HCT116 (cell line): ENCODE measurements at regions not wholly inside any gene's neighbourhood (a gene's known extent, or its start where the extent isn't known, plus 50 kb on each side); places are given as distances from the start of the nearest gene placed in this dataset.

ENCODE experiments used
- ATAC-seq: fragments of 200-7000 bp; cut with Tn5 transposase; 2 replicates; pipeline ENCODE4 v1.9.1; 2020; ENCODE audit warnings: mild to moderate bottlenecking, moderate library complexity
- BruUV-seq: library from RNA; stranded (reverse); fragments of 400-500 nt; replicated peaks from 2 replicates; lab custom pipeline; 2021; lab: Mats Ljungman, UMichigan
- CTCF ChIA-PET: fragments of 300-600 bp; sonication (Branson Sonifier 250); formaldehyde crosslinking; loops from one replicate; lab custom pipeline; 2021; ENCODE audit warnings: antibody characterized with exemption; lab: Charles Lee
- POLR2A ChIA-PET: fragments of 300-600, 350-600 bp; sonication (Branson Sonifier 250); formaldehyde crosslinking; loops from one replicate; lab custom pipeline; 2021; ENCODE audit warnings: antibody characterized with exemption; lab: Charles Lee
- RAD21 ChIA-PET, 2 experiments: fragments of 300-600 bp; sonication (Branson Sonifier 250); formaldehyde crosslinking; loops; one replicate each; lab custom pipeline; 2023; ENCODE audit warnings: low total read pairs in 2 of 2; ENCODE audit not compliant: uncharacterized antibody in 2 of 2, unreplicated experiment in 2 of 2, low non-redundant PET in 1 of 2; lab: Charles Lee
- DNase-seq: peaks from one replicate; pipeline ENCODE4 v3.0.0-alpha.2; 2010; ENCODE audit warnings: low read depth, low spot score
- H2AFZ ChIP-seq: fragments of 200-600 bp; shearing (Covaris generic), sonication (generic); 2 replicates; pipeline ENCODE4 v1.6.1; 2017; ENCODE audit warnings: low read depth, mixed run types, mixed read lengths, antibody characterized with exemption, low read length; ENCODE audit not compliant: poor library complexity, severe bottlenecking
- H3K27ac ChIP-seq: 2 replicates; pipeline ENCODE4 v1.5.1; 2012; ENCODE audit warnings: low read depth, low read length
- H3K27me3 ChIP-seq: fragments of 200-600 bp; sonication (generic); 2 replicates; pipeline ENCODE4 v1.6.1; 2016; ENCODE audit warnings: mixed run types, low read length, mixed read lengths; ENCODE audit not compliant: insufficient read depth
- H3K36me3 ChIP-seq, 2 experiments: fragments of 200-500 bp in 1 of 2; fragments of 200-600 bp in 1 of 2; sonication (Bioruptor generic) in 1 of 2; sonication (generic) in 1 of 2; 2 replicates each; pipeline versions ENCODE4 v1.5.1 to v1.6.1; 2014 to 2016; ENCODE audit warnings: low read length in 2 of 2, inconsistent platforms in 1 of 2, mixed read lengths in 1 of 2, mixed run types in 1 of 2; ENCODE audit not compliant: insufficient read depth in 2 of 2, control insufficient read depth in 1 of 2
- H3K4me1 ChIP-seq, 2 experiments: fragments of 200-600 bp in 1 of 2; sonication (generic) in 1 of 2; 2 replicates each; pipeline versions ENCODE4 v1.5.1 to v1.6.1; 2012 to 2017; ENCODE audit warnings: low read length in 2 of 2, inconsistent platforms in 1 of 2, mild to moderate bottlenecking in 1 of 2, mixed read lengths in 1 of 2, mixed run types in 1 of 2, moderate library complexity in 1 of 2; ENCODE audit not compliant: insufficient read depth in 2 of 2, control insufficient read depth in 1 of 2
- H3K4me2 ChIP-seq: fragments of 200-600 bp; sonication (generic); 2 replicates; pipeline ENCODE4 v1.6.1; 2017; ENCODE audit warnings: mixed run types, low read length, mixed read lengths
- H3K4me3 ChIP-seq, 2 experiments: fragments of 200-600 bp in 1 of 2; sonication (generic) in 1 of 2; replicated peaks in 1 of 2; 2 replicates each; pipeline ENCODE4 v1.5.1; 2011 to 2016; ENCODE audit warnings: low read length in 2 of 2, control low read depth in 1 of 2, low read depth in 1 of 2, mild to moderate bottlenecking in 1 of 2, mixed read lengths in 1 of 2, mixed run types in 1 of 2
- H3K79me2 ChIP-seq: fragments of 200-600 bp; sonication (generic); 2 replicates; pipeline ENCODE4 v1.6.1; 2017; ENCODE audit warnings: mild to moderate bottlenecking, mixed run types, low read length, moderate library complexity, mixed read lengths; ENCODE audit not compliant: insufficient read depth
- H3K9ac ChIP-seq: fragments of 200-600 bp; sonication (generic); 2 replicates; pipeline ENCODE4 v1.6.1; 2016; ENCODE audit warnings: low read length, mixed read lengths
- H3K9me2 ChIP-seq: fragments of 200-600 bp; sonication (generic), shearing (Covaris generic); 2 replicates; pipeline ENCODE4 v1.6.1; 2017; ENCODE audit warnings: mixed run types, mild to moderate bottlenecking, moderate library complexity; ENCODE audit not compliant: insufficient read depth
- H3K9me3 ChIP-seq, 2 experiments: fragments of 200-500 bp in 1 of 2; fragments of 200-600 bp in 1 of 2; sonication (Bioruptor generic) in 1 of 2; sonication (generic) in 1 of 2; 2 replicates each; pipeline ENCODE4 v1.6.1; 2014 to 2017; ENCODE audit warnings: low read length in 2 of 2, mixed read lengths in 2 of 2, inconsistent platforms in 1 of 2, low read depth in 1 of 2, mild to moderate bottlenecking in 1 of 2, mixed run types in 1 of 2, moderate library complexity in 1 of 2; ENCODE audit not compliant: control insufficient read depth in 1 of 2, insufficient read depth in 1 of 2
- H4K20me1 ChIP-seq: fragments of 200-600 bp; sonication (generic), shearing (Covaris generic); 2 replicates; pipeline ENCODE4 v1.6.1; 2017; ENCODE audit warnings: mixed run types, mild to moderate bottlenecking, moderate library complexity; ENCODE audit not compliant: insufficient read depth
- ATF3 ChIP-seq: IDR thresholded peaks from 2 replicates; pipeline ENCODE4 v1.6.1; 2012
- EGR1 ChIP-seq: IDR thresholded peaks from 2 replicates; pipeline ENCODE4 v1.6.1; 2012; ENCODE audit warnings: low read depth
- ELF1 ChIP-seq: IDR thresholded peaks from 2 replicates; pipeline ENCODE4 v1.6.1; 2012; ENCODE audit warnings: low read depth, borderline replicate concordance
- EZH2 ChIP-seq: fragments of 200-600 bp; sonication (generic); IDR thresholded peaks from 2 replicates; pipeline ENCODE4 v1.6.1; 2017; ENCODE audit warnings: antibody characterized with exemption, mixed run types
- EZH2phosphoT487 ChIP-seq: fragments of 200-600 bp; IDR thresholded peaks from 2 replicates; pipeline ENCODE4 v1.6.1; 2018; ENCODE audit warnings: antibody characterized with exemption, borderline replicate concordance
- FOSL1 ChIP-seq: IDR thresholded peaks from 2 replicates; pipeline ENCODE4 v1.6.1; 2012; ENCODE audit warnings: low read depth
- JUND ChIP-seq: IDR thresholded peaks from 2 replicates; pipeline ENCODE4 v1.6.1; 2012
- POLR2A ChIP-seq: IDR thresholded peaks from 2 replicates; pipeline ENCODE4 v1.7.0; 2011; ENCODE audit warnings: borderline replicate concordance; ENCODE audit not compliant: insufficient read depth, insufficient read length; ENCODE audit errors: extremely low read depth
- POLR2AphosphoS5 ChIP-seq: IDR thresholded peaks from 2 replicates; pipeline ENCODE4 v1.6.1; 2011; ENCODE audit warnings: mild to moderate bottlenecking, low read depth, low read length, moderate library complexity
- RAD21 ChIP-seq: IDR thresholded peaks from 2 replicates; pipeline ENCODE4 v1.6.1; 2012; ENCODE audit warnings: low read depth, mild to moderate bottlenecking
- SIN3A ChIP-seq: IDR thresholded peaks from 2 replicates; pipeline ENCODE4 v1.6.1; 2012; ENCODE audit warnings: low read depth
- SP1 ChIP-seq: IDR thresholded peaks from 2 replicates; pipeline ENCODE4 v1.6.1; 2012; ENCODE audit warnings: low read depth
- SRF ChIP-seq: IDR thresholded peaks from 2 replicates; pipeline ENCODE4 v1.6.1; 2012; ENCODE audit warnings: low read depth
- TCF7L2 ChIP-seq: IDR thresholded peaks from 2 replicates; pipeline ENCODE4 v1.7.0; 2011; ENCODE audit warnings: borderline replicate concordance, inconsistent platforms; ENCODE audit not compliant: insufficient read depth, insufficient read length; ENCODE audit errors: extremely low read depth
- YY1 ChIP-seq: IDR thresholded peaks from 2 replicates; pipeline ENCODE4 v1.6.1; 2011; ENCODE audit warnings: low read length, low read depth, moderate library complexity, mild to moderate bottlenecking; ENCODE audit not compliant: insufficient replicate concordance; ENCODE audit errors: extremely low read depth
- ZBTB33 ChIP-seq: IDR thresholded peaks from 2 replicates; pipeline ENCODE4 v1.6.1; 2011; ENCODE audit warnings: mild to moderate bottlenecking, low read length, moderate library complexity; ENCODE audit not compliant: insufficient replicate concordance; ENCODE audit errors: extremely low read depth
- ZFX ChIP-seq: fragments of 450-650 bp; IDR thresholded peaks from 2 replicates; pipeline ENCODE4 v1.6.1; 2017
- intact Hi-C: fragments of 100-400 bp; cut with micrococcal nuclease; formaldehyde crosslinking; loops from 2 replicates; pipeline ENCODE4 v1.10.0; 2022
- TF ChIP-seq, protein P1 (sequence below): IDR thresholded peaks from 2 replicates; pipeline ENCODE4 v1.6.1; 2012

- DNase-seq = no peak
- Histone ChIP-seq H3K36me3 (no peaks in the 10 kb centered on the region), H3K4me1 (no peaks in the 10 kb centered on the region), H3K27ac (no peak overlapping the region), H2AFZ (no peak overlapping the region), H4K20me1 (no peaks in the 10 kb centered on the region), H3K4me3 (no peak overlapping the region), H3K9me2 (no peaks in the 10 kb centered on the region), H3K27me3 (no peaks in the 10 kb centered on the region), H3K9me3 (peaks cover 0 to 14% of the 10 kb centered on the region in 2 experiments; a peak in 1 of 4 replicates), H3K9ac (no peak overlapping the region), H3K79me2 (no peaks in the 10 kb centered on the region), H3K4me2 (no peak overlapping the region)
- no TSS peak for BruUV-seq
- intact Hi-C loops = no loop called here
- ChIA-PET CTCF (no interaction called here), POLR2A (no interaction called here), RAD21 (no interaction called here)
- TF ChIP-seq EGR1 (no peak), ZBTB33 (no peak), SP1 (no peak), ATF3 (no peak), RAD21 (no peak), SIN3A (no peak), EZH2 (no peak), POLR2AphosphoS5 (no peak), ZFX (no peak), SRF (no peak), EZH2phosphoT487 (no peak), FOSL1 (no peak), JUND (no peak), YY1 (no peak), ELF1 (no peak), TCF7L2 (no peak), POLR2A (no peak)
- TF ChIP-seq, protein P1, sequence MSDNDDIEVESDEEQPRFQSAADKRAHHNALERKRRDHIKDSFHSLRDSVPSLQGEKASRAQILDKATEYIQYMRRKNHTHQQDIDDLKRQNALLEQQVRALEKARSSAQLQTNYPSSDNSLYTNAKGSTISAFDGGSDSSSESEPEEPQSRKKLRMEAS = no peak
- no peak for ATAC-seq
Measured at GRCh38 chr6:62978920-62979319, 232.3 kb upstream of the FKBP1C start.
